Right atrium auricular region (tissue), 2 donors: ENCODE measurements at regions not wholly inside any gene's neighbourhood (a gene's known extent, or its start where the extent isn't known, plus 50 kb on each side); places are given as distances from the start of the nearest gene placed in this dataset.
"Not testable (repeated sequence)": the region's sequence is repeated elsewhere in the genome, so short reads cannot be mapped to it uniquely, and the experiment has no call there.

Experiments used
- DNase-seq: peaks from one replicate; pipeline ENCODE4 v3.0.0-alpha.2; 2019; ENCODE audit warnings: low spot score
- H3K27ac ChIP-seq, 2 donors: fragments of 200-600 bp; sonication (generic); 1 replicate in 1 of 2; 2 replicates in 1 of 2; pipeline ENCODE4 v1.5.1; 2016 to 2019
- H3K27me3 ChIP-seq, 2 donors: fragments of 200-600 bp; sonication (generic); one replicate each; pipeline versions ENCODE4 v1.5.1 to v1.6.0; 2017 to 2019
- H3K36me3 ChIP-seq: fragments of 200-600 bp; sonication (generic); one replicate; pipeline ENCODE4 v1.5.1; 2016
- H3K4me1 ChIP-seq, 2 donors: fragments of 200-600 bp; sonication (generic); one replicate each; pipeline versions ENCODE4 v1.5.1 to v1.6.0; 2017 to 2019
- H3K4me3 ChIP-seq, 2 donors: fragments of 200-600 bp; sonication (generic); 1 replicate in 1 of 2; 2 replicates in 1 of 2; pipeline ENCODE4 v1.5.1; 2017 to 2019; ENCODE audit warnings: mild to moderate bottlenecking in 1 of 2, moderate library complexity in 1 of 2
- H3K9me3 ChIP-seq, 2 donors: fragments of 200-600 bp; sonication (generic); one replicate each; pipeline ENCODE4 v1.5.1; 2019
- CTCF ChIP-seq, 2 donors: fragments of 200-600 bp; sonication (generic); IDR thresholded peaks; one replicate each; pipeline ENCODE4 v1.5.1; 2019; ENCODE audit warnings: antibody characterized with exemption in 2 of 2

- TF ChIP-seq CTCF (IDR thresholded peaks at IDR 0.05): no peak
- Histone ChIP-seq H3K36me3 (no peaks in the 10 kb centered on the region), H3K27me3 (no peaks in the 10 kb centered on the region), H3K9me3 (no peaks in the 10 kb centered on the region), H3K4me3 (no peak overlapping the region), H3K27ac (peak overlapping the region in 1 of 2 donors; percentile 19), H3K4me1 (no peaks in the 10 kb centered on the region)
- DNase-seq: peak; percentile 81
Measured at GRCh38 chr1:78303620-78304019, 187.2 kb upstream of the PTGFR start.

DNA sequence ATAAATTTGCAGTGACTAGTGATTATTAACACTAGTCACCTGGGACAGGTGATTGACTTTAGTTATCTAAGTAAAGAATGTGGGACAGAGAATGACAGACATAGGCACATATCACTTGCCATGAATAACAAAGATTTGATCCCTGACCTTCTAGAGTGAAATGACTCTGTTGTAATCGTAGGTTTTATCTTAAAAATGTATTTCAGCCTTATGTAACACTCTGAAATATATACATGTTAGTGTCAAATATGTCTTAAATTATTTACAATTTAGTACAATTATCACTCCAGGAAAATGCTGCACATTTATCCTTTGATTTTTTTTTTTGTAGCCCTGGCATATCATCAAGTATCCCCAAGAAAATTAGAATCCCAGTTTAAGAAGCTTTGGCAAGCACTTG is 186.4 kb upstream of the PTGFR start:
- TF ChIP-seq CTCF (IDR thresholded peaks at IDR 0.05): no peak
- Histone ChIP-seq H3K27me3 (no peaks in the 10 kb centered on the region), H3K4me1 (no peaks in the 10 kb centered on the region), H3K4me3 (no peak overlapping the region), H3K36me3 (no peaks in the 10 kb centered on the region), H3K27ac (peak overlapping the region in 1 of 2 donors; percentile 7), H3K9me3 (no peaks in the 10 kb centered on the region)
- no peak for DNase-seq

- no peaks in the 10 kb centered on the region for H3K4me1 ChIP-seq
- H3K9me3 ChIP-seq: no peaks in the 10 kb centered on the region
- DNase-seq: no peak
- H3K4me3 ChIP-seq: no peak overlapping the region
- no peaks in the 10 kb centered on the region for H3K27me3 ChIP-seq
- TF ChIP-seq CTCF (IDR thresholded peaks at IDR 0.05): no peak
- no peak overlapping the region for H3K27ac ChIP-seq
- H3K36me3 ChIP-seq: no peaks in the 10 kb centered on the region
Measured at GRCh38 chr1:78304761-78305160, 186.0 kb upstream of the PTGFR start.

DNA sequence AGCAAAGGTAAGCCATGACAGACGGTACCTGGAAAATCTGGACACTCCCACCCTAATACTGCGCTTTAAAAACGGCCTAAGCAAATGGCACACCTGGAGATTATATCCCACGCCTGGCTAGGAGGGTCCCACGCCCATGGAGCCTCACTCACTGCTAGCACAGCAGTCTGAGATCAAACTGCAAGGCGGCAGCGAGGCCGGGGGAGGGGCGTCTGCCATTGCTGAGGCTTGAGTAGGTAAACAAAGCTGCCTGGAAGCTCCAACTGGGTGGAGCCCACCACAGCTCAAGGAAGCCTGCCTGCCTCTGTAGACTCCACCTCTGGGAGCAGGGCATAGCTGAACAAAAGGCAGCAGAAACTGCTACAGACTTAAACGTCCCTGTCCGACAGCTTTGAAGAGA is 180.5 kb upstream of the PTGFR start:
- H3K4me3 ChIP-seq, H3K27ac ChIP-seq, H3K36me3 ChIP-seq, H3K27me3 ChIP-seq, H3K4me1 ChIP-seq, DNase-seq, H3K9me3 ChIP-seq: not testable (repeated sequence)

DNA sequence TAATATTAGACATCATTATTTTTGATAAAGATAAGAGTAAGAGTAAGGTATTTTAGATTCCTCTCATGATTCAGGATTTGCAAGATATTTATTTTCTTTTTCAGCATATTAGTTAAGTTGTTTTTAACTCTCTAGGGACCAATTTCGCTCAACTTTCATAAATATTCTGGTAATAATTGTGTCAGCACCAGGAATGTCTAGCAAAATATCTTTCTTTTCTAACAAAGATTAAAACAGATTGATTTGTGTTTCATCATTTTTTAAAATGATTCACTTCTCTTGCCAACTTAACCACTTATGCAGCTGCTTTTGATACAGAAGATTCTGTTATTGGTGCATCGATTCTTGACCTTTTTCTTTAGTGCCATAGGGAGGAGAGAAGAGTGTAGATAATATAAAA is 172.8 kb upstream of the PTGFR start:
- H3K27me3 ChIP-seq: no peaks in the 10 kb centered on the region
- no peaks in the 10 kb centered on the region for H3K36me3 ChIP-seq
- no peaks in the 10 kb centered on the region for H3K4me1 ChIP-seq
- no peak overlapping the region for H3K4me3 ChIP-seq
- H3K27ac ChIP-seq: no peak overlapping the region
- TF ChIP-seq CTCF (IDR thresholded peaks at IDR 0.05): no peak
- no peaks in the 10 kb centered on the region for H3K9me3 ChIP-seq
- DNase-seq: no peak

GRCh38 chr1:78319603-78320002 is 171.2 kb upstream of the PTGFR start:
- H3K27me3 ChIP-seq: no peaks in the 10 kb centered on the region
- H3K4me1 ChIP-seq: no peaks in the 10 kb centered on the region
- TF ChIP-seq CTCF (IDR thresholded peaks at IDR 0.05): no peak
- no peaks in the 10 kb centered on the region for H3K36me3 ChIP-seq
- no peak overlapping the region for H3K4me3 ChIP-seq
- no peak for DNase-seq
- H3K27ac ChIP-seq: no peak overlapping the region
- no peaks in the 10 kb centered on the region for H3K9me3 ChIP-seq
